ENCODE measurements at regions not wholly inside any gene's neighbourhood (a gene's known extent, or its start where the extent isn't known, plus 50 kb on each side); places are given as distances from the start of the nearest gene placed in this dataset.

- TF ChIP-seq, protein P1, sequence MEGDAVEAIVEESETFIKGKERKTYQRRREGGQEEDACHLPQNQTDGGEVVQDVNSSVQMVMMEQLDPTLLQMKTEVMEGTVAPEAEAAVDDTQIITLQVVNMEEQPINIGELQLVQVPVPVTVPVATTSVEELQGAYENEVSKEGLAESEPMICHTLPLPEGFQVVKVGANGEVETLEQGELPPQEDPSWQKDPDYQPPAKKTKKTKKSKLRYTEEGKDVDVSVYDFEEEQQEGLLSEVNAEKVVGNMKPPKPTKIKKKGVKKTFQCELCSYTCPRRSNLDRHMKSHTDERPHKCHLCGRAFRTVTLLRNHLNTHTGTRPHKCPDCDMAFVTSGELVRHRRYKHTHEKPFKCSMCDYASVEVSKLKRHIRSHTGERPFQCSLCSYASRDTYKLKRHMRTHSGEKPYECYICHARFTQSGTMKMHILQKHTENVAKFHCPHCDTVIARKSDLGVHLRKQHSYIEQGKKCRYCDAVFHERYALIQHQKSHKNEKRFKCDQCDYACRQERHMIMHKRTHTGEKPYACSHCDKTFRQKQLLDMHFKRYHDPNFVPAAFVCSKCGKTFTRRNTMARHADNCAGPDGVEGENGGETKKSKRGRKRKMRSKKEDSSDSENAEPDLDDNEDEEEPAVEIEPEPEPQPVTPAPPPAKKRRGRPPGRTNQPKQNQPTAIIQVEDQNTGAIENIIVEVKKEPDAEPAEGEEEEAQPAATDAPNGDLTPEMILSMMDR (IDR thresholded peaks at IDR 0.05; ENCODE audit: low read length), result no peak
- no peak for TF ChIP-seq EZH2 (IDR thresholded peaks at IDR 0.05; ENCODE audit: borderline replicate concordance, low read length)
Measured at GRCh38 chr14:89673512-89674225, 256.6 kb upstream of the FOXN3 start.

Data from OCI-LY1 (cell line).